HG02840 (cell line): ENCODE measurements at regions not wholly inside any gene's neighbourhood (a gene's known extent, or its start where the extent isn't known, plus 50 kb on each side); places are given as distances from the start of the nearest gene placed in this dataset.

Experiments
- ATAC-seq: cut with Tn5 transposase; IDR thresholded peaks from one replicate; pipeline ENCODE4 v1.9.1; 2021; ENCODE audit warnings: mild to moderate bottlenecking, moderate library complexity, moderate number of reproducible peaks; ENCODE audit not compliant: unreplicated experiment, low FRiP score

- no peak for ATAC-seq
Observed at GRCh38 chr2:215613280-215613679, 177.4 kb upstream of the FN1 start.

GRCh38 chr2:215612786-215613185 is 176.9 kb upstream of the FN1 start:
- no peak for ATAC-seq

- no peak for ATAC-seq
Observed at GRCh38 chr2:215611609-215612386, 175.9 kb upstream of the FN1 start.

- no peak for ATAC-seq
Observed at GRCh38 chr2:215609089-215610032, 173.5 kb upstream of the FN1 start.

- no peak for ATAC-seq
Observed at GRCh38 chr2:215607766-215608165, 171.9 kb upstream of the FN1 start.

GRCh38 chr2:215606219-215606618 is 170.4 kb upstream of the FN1 start:
- ATAC-seq: no peak

- no peak for ATAC-seq
Observed at GRCh38 chr2:215605214-215605613, 169.3 kb upstream of the FN1 start.

GRCh38 chr2:215604606-215605005 is 168.7 kb upstream of the FN1 start:
- ATAC-seq: no peak

- no peak for ATAC-seq
Observed at GRCh38 chr2:215603440-215603839, 167.6 kb upstream of the FN1 start.

GRCh38 chr2:215602997-215603396 is 167.1 kb upstream of the FN1 start:
- no peak for ATAC-seq

GRCh38 chr2:215601990-215602721 is 166.3 kb upstream of the FN1 start:
- ATAC-seq: no peak

- ATAC-seq: no peak
Observed at GRCh38 chr2:215601526-215601925, 165.7 kb upstream of the FN1 start.

- no peak for ATAC-seq
Observed at GRCh38 chr2:215598376-215598975, 162.6 kb upstream of the FN1 start.

- ATAC-seq: no peak
Observed at GRCh38 chr2:215597577-215597976, 161.7 kb upstream of the FN1 start.

GRCh38 chr2:215594766-215595165 is 158.9 kb upstream of the FN1 start:
- ATAC-seq: no peak

GRCh38 chr2:215590010-215590745 is 154.3 kb upstream of the FN1 start:
- ATAC-seq: no peak

GRCh38 chr2:215583881-215584280 is 148.0 kb upstream of the FN1 start:
- ATAC-seq: no peak

- no peak for ATAC-seq
Observed at GRCh38 chr2:215579809-215580208, 143.9 kb upstream of the FN1 start.

GRCh38 chr2:215577356-215577755 is 141.5 kb upstream of the FN1 start:
- ATAC-seq: no peak

- no peak for ATAC-seq
Observed at GRCh38 chr2:215576572-215576971, 140.7 kb upstream of the FN1 start.
